ENCODE measurements at regions not wholly inside any gene's neighbourhood (a gene's known extent, or its start where the extent isn't known, plus 50 kb on each side); places are given as distances from the start of the nearest gene placed in this dataset.

- Histone ChIP-seq H3K27me3 (no peaks in the 10 kb centered on the region), H3K4me1 (no peaks in the 10 kb centered on the region), H3K9me3 (no peaks in the 10 kb centered on the region), H3K4me3 (no peak overlapping the region), H3K36me3 (no peaks in the 10 kb centered on the region), H3K27ac (no peak overlapping the region)
- 75 to 78% methylated on average over 2 of the region's 2 CpGs for WGBS, 2 donors (ENCODE audit: low coverage in 1 of 2)
- TF ChIP-seq EP300 (IDR thresholded peaks at IDR 0.05) (no peak), POLR2AphosphoS5 (IDR thresholded peaks at IDR 0.05) (no peak), POLR2A (IDR thresholded peaks at IDR 0.05) (no peak), CTCF (IDR thresholded peaks at IDR 0.05) (no peak)
- no peak for ATAC-seq
Measured at GRCh38 chr3:132841621-132842020, 119.4 kb upstream of the NPHP3 start.

- Histone ChIP-seq H3K4me1 (no peaks in the 10 kb centered on the region), H3K27ac (no peak overlapping the region), H3K9me3 (no peaks in the 10 kb centered on the region), H3K4me3 (no peak overlapping the region), H3K27me3 (no peaks in the 10 kb centered on the region), H3K36me3 (no peaks in the 10 kb centered on the region)
- TF ChIP-seq POLR2A (IDR thresholded peaks at IDR 0.05) (no peak), CTCF (IDR thresholded peaks at IDR 0.05) (no peak), EP300 (IDR thresholded peaks at IDR 0.05) (no peak), POLR2AphosphoS5 (IDR thresholded peaks at IDR 0.05) (no peak)
- ATAC-seq = no peak
- WGBS, 2 donors (ENCODE audit: low coverage in 1 of 2) = 49 to 100% methylated on average over 1 to 3 of the region's 3 CpGs
Measured at GRCh38 chr3:132840201-132840700, 118.0 kb upstream of the NPHP3 start.

GRCh38 chr3:132838477-132838876 lies 116.3 kb upstream of the NPHP3 start:
- no peaks in the 10 kb centered on the region for H3K36me3 ChIP-seq
- no peak overlapping the region for H3K27ac ChIP-seq
- H3K27me3 ChIP-seq = no peaks in the 10 kb centered on the region
- H3K4me1 ChIP-seq = no peaks in the 10 kb centered on the region
- no peaks in the 10 kb centered on the region for H3K9me3 ChIP-seq
- no peak for TF ChIP-seq EP300 (IDR thresholded peaks at IDR 0.05)
- TF ChIP-seq CTCF (IDR thresholded peaks at IDR 0.05) = no peak
- TF ChIP-seq POLR2AphosphoS5 (IDR thresholded peaks at IDR 0.05) = no peak
- no peak for TF ChIP-seq POLR2A (IDR thresholded peaks at IDR 0.05)
- ATAC-seq = no peak
- WGBS, 2 donors (ENCODE audit: low coverage in 1 of 2) = 88% methylated on average over 1 of the region's 1 CpG; no CpG with 5 or more reads in 1 of the 2 donors
- H3K4me3 ChIP-seq = no peak overlapping the region

GRCh38 chr3:132837615-132838014 lies 115.4 kb upstream of the NPHP3 start:
- 84 to 88% methylated on average over 2 of the region's 2 CpGs for whole genome bisulfite sequencing, 2 donors (ENCODE audit: low coverage in 1 of 2)
- no peaks in the 10 kb centered on the region for H3K4me1 ChIP-seq

More at GRCh38 chr3:132837615-132838014, 115.4 kb upstream of the NPHP3 start:
- Histone ChIP-seq H3K9me3 (no peaks in the 10 kb centered on the region), H3K27ac (no peak overlapping the region), H3K4me3 (no peak overlapping the region), H3K27me3 (no peaks in the 10 kb centered on the region), H3K36me3 (no peaks in the 10 kb centered on the region)
- TF ChIP-seq POLR2A (IDR thresholded peaks at IDR 0.05) (no peak), EP300 (IDR thresholded peaks at IDR 0.05) (no peak), POLR2AphosphoS5 (IDR thresholded peaks at IDR 0.05) (no peak), CTCF (IDR thresholded peaks at IDR 0.05) (no peak)
- no peak for ATAC-seq
